A673 (cell line): ENCODE measurements at regions not wholly inside any gene's neighbourhood (a gene's known extent, or its start where the extent isn't known, plus 50 kb on each side); places are given as distances from the start of the nearest gene placed in this dataset.
A peak's percentile ranks its signal among the peaks of the same experiment; 100 is the strongest.

Source experiments
- BruUV-seq: library from RNA; stranded (reverse); fragments of 400-500 nt; replicated peaks from 2 replicates; lab custom pipeline; 2021; lab: Mats Ljungman, UMichigan
- CTCF ChIA-PET: fragments of 300-600 bp; sonication (Branson Sonifier 250); formaldehyde crosslinking; loops from one replicate; lab custom pipeline; 2022; ENCODE audit warnings: antibody characterized with exemption; lab: Charles Lee
- POLR2A ChIA-PET: fragments of 300-600 bp; sonication (Branson Sonifier 250); formaldehyde crosslinking; loops from one replicate; lab custom pipeline; 2022; ENCODE audit warnings: antibody characterized with exemption; ENCODE audit not compliant: low non-redundant PET; lab: Charles Lee
- DNase-seq: peaks from one replicate; pipeline ENCODE4 v3.0.0-alpha.2; 2015; ENCODE audit warnings: low spot score
- H3K27ac ChIP-seq: fragments of 200-600 bp; sonication (generic); 2 replicates; pipeline ENCODE4 v1.5.1; 2016; ENCODE audit warnings: mixed run types, low read depth, mild to moderate bottlenecking, mixed read lengths, antibody characterized with exemption, low read length; ENCODE audit not compliant: poor library complexity, severe bottlenecking
- H3K27me3 ChIP-seq: fragments of 200-600 bp; sonication (generic); replicated peaks from 2 replicates; pipeline ENCODE4 v1.6.1; 2017; ENCODE audit warnings: mixed run types, low read depth, mild to moderate bottlenecking, mixed read lengths, antibody characterized with exemption, low read length; ENCODE audit not compliant: insufficient read depth, poor library complexity
- H3K36me3 ChIP-seq: fragments of 200-600 bp; sonication (generic); 2 replicates; pipeline ENCODE4 v1.6.1; 2016; ENCODE audit warnings: mixed run types, mild to moderate bottlenecking, mixed read lengths, antibody characterized with exemption, low read length; ENCODE audit not compliant: insufficient read depth, poor library complexity, severe bottlenecking
- H3K4me1 ChIP-seq: fragments of 200-600 bp; sonication (generic); 2 replicates; pipeline ENCODE4 v1.6.1; 2017; ENCODE audit warnings: mixed run types, mild to moderate bottlenecking, mixed read lengths, antibody characterized with exemption, low read length; ENCODE audit not compliant: insufficient read depth, poor library complexity, severe bottlenecking
- H3K4me3 ChIP-seq: fragments of 200-600 bp; sonication (generic); 2 replicates; pipeline ENCODE4 v1.5.1; 2016; ENCODE audit warnings: low read depth, mixed run types, mild to moderate bottlenecking, mixed read lengths, low read length; ENCODE audit not compliant: poor library complexity, severe bottlenecking
- H3K9me3 ChIP-seq: fragments of 200-600 bp; sonication (generic); 2 replicates; pipeline ENCODE4 v1.6.1; 2016; ENCODE audit warnings: mixed run types, low read depth, mild to moderate bottlenecking, mixed read lengths, antibody characterized with exemption, low read length; ENCODE audit not compliant: poor library complexity, severe bottlenecking
- CTCF ChIP-seq: fragments of 300-800, 200-600 bp; sonication (generic); conservative IDR thresholded peaks from 2 replicates; pipeline ENCODE4 v1.5.1; 2017; ENCODE audit warnings: low read depth, mild to moderate bottlenecking, antibody characterized with exemption, low read length, moderate library complexity, mixed read lengths
- EZH2 ChIP-seq: fragments of 200-600 bp; sonication (generic); IDR thresholded peaks from 2 replicates; pipeline ENCODE4 v1.6.1; 2017; ENCODE audit warnings: borderline replicate concordance, low read depth, mild to moderate bottlenecking, mixed read lengths, antibody characterized with exemption, low read length; ENCODE audit not compliant: poor library complexity, severe bottlenecking
- intact Hi-C: fragments of 100-400 bp; cut with micrococcal nuclease; formaldehyde crosslinking; loops from one replicate; pipeline ENCODE4 v1.10.0; 2022; ENCODE audit not compliant: unreplicated experiment

GRCh38 chr10:107356396-107356795 lies 191.9 kb upstream of the SORCS1 start:
- no peak for TF ChIP-seq CTCF
- TF ChIP-seq EZH2: no peak
- Histone ChIP-seq H3K36me3 (no peaks in the 10 kb centered on the region), H3K9me3 (no peaks in the 10 kb centered on the region), H3K4me1 (no peaks in the 10 kb centered on the region), H3K4me3 (no peak overlapping the region), H3K27me3 (no peaks in the 10 kb centered on the region), H3K27ac (no peak overlapping the region)
- DNase-seq: no peak
- ChIA-PET POLR2A (interaction anchor here (0.7 kb wide), 1 partner anchor 177 kb away, joined by 3 read pairs; no protein-coding TSS in a partner anchor), CTCF (no interaction called here)
- no TSS peak for BruUV-seq
- intact Hi-C loops: no loop called here

- TF ChIP-seq CTCF: no peak
- TF ChIP-seq EZH2: no peak
- intact Hi-C loops: no loop called here
- ChIA-PET CTCF (no interaction called here), POLR2A (interaction anchor here (0.6 kb wide), 1 partner anchor 8 kb away, joined by 10 read pairs; no protein-coding TSS in a partner anchor)
- H3K4me3 ChIP-seq: no peak overlapping the region
- H3K9me3 ChIP-seq: no peaks in the 10 kb centered on the region
- peak; percentile 17 for DNase-seq
- peaks cover 26% of the 10 kb centered on the region for H3K4me1 ChIP-seq
- H3K27me3 ChIP-seq: no peaks in the 10 kb centered on the region
- BruUV-seq: no TSS peak
- no peaks in the 10 kb centered on the region for H3K36me3 ChIP-seq
- H3K27ac ChIP-seq: no peak overlapping the region
Observed at GRCh38 chr10:107342711-107343110, 178.2 kb upstream of the SORCS1 start.

GRCh38 chr10:107341281-107341680 lies 176.8 kb upstream of the SORCS1 start:
- CTCF ChIA-PET: no interaction called here
- TF ChIP-seq EZH2 (no peak), CTCF (no peak)
- no peak for DNase-seq
- Histone ChIP-seq H3K36me3 (no peaks in the 10 kb centered on the region), H3K27ac (no peak overlapping the region), H3K4me1 (peaks cover 26% of the 10 kb centered on the region), H3K9me3 (no peaks in the 10 kb centered on the region), H3K4me3 (no peak overlapping the region), H3K27me3 (no peaks in the 10 kb centered on the region)
- intact Hi-C loops: no loop called here
- POLR2A ChIA-PET: no interaction called here
- BruUV-seq: no TSS peak
